ENCODE measurements at regions not wholly inside any gene's neighbourhood (a gene's known extent, or its start where the extent isn't known, plus 50 kb on each side); places are given as distances from the start of the nearest gene placed in this dataset.

DNA sequence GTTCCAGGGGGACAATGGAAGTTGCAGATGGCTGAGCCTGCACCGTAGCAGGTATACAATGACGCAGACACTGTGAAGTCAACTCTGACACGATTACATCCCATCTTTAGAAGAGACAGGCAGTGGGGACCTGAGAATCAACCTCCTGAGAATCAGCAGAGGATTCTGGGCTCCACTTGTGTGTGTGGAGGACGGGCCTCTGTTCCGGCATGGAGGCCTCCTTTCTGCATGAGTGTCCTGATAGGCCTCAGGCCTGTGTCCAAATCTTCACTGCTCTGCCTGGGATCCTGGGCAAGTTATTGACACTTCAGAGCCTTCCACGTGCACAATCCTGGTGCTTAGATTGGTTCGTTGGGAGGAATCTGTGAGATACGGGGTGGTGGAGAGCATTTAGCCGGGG is 151.2 kb upstream of the COL5A1 start:
- TF ChIP-seq, protein P1, sequence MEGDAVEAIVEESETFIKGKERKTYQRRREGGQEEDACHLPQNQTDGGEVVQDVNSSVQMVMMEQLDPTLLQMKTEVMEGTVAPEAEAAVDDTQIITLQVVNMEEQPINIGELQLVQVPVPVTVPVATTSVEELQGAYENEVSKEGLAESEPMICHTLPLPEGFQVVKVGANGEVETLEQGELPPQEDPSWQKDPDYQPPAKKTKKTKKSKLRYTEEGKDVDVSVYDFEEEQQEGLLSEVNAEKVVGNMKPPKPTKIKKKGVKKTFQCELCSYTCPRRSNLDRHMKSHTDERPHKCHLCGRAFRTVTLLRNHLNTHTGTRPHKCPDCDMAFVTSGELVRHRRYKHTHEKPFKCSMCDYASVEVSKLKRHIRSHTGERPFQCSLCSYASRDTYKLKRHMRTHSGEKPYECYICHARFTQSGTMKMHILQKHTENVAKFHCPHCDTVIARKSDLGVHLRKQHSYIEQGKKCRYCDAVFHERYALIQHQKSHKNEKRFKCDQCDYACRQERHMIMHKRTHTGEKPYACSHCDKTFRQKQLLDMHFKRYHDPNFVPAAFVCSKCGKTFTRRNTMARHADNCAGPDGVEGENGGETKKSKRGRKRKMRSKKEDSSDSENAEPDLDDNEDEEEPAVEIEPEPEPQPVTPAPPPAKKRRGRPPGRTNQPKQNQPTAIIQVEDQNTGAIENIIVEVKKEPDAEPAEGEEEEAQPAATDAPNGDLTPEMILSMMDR (IDR thresholded peaks at IDR 0.05) = no peak
- no peak for TF ChIP-seq EP300 (IDR thresholded peaks at IDR 0.05)

All from ovary (tissue), 3 donors.